22Rv1 (cell line): ENCODE measurements at regions not wholly inside any gene's neighbourhood (a gene's known extent, or its start where the extent isn't known, plus 50 kb on each side); places are given as distances from the start of the nearest gene placed in this dataset.
"Not testable (repeated sequence)": the region's sequence is repeated elsewhere in the genome, so short reads cannot be mapped to it uniquely, and the experiment has no call there.

Experiments
- H3K27ac ChIP-seq: fragments of 450-650 bp; 2 replicates; pipeline ENCODE4 v1.5.1; 2017
- ZFX ChIP-seq: fragments of 450-650 bp; IDR thresholded peaks from 2 replicates; pipeline ENCODE4 v1.6.1; 2017; ENCODE audit warnings: antibody characterized with exemption, borderline replicate concordance
- TF ChIP-seq, protein P1 (sequence below): fragments of 450-650 bp; IDR thresholded peaks from 2 replicates; pipeline ENCODE4 v1.5.1; 2017; ENCODE audit warnings: mild to moderate bottlenecking

DNA sequence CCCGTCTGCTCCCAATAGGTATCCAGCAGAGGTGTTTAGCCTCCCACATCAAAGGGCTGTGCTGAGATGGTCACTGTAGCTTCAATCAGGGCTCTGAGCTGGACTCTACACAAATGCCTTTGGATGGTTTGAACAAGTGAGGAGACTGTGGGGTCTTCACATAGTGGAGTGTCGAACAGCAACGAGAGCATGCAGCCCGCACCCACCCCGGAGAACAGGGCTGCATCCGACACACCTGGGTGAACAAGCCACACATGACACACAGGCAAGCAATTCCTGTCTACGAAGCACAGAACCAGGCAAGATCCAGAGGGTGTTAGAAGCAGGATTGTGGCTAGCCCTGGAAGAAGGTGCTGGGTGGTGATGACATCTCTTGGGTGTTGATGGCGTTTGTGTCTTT lies 58.0 kb upstream of the FGF3 start:
- no peak overlapping the region for H3K27ac ChIP-seq
- TF ChIP-seq ZFX: no peak
- TF ChIP-seq, protein P1, sequence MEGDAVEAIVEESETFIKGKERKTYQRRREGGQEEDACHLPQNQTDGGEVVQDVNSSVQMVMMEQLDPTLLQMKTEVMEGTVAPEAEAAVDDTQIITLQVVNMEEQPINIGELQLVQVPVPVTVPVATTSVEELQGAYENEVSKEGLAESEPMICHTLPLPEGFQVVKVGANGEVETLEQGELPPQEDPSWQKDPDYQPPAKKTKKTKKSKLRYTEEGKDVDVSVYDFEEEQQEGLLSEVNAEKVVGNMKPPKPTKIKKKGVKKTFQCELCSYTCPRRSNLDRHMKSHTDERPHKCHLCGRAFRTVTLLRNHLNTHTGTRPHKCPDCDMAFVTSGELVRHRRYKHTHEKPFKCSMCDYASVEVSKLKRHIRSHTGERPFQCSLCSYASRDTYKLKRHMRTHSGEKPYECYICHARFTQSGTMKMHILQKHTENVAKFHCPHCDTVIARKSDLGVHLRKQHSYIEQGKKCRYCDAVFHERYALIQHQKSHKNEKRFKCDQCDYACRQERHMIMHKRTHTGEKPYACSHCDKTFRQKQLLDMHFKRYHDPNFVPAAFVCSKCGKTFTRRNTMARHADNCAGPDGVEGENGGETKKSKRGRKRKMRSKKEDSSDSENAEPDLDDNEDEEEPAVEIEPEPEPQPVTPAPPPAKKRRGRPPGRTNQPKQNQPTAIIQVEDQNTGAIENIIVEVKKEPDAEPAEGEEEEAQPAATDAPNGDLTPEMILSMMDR: no peak

GRCh38 chr11:69877704-69878103 lies 58.5 kb upstream of the FGF3 start:
- H3K27ac ChIP-seq: not testable (repeated sequence)

- TF ChIP-seq ZFX: no peak
- TF ChIP-seq, protein P1: no peak
- H3K27ac ChIP-seq: no peak overlapping the region
Observed at GRCh38 chr11:69878144-69878883, 59.1 kb upstream of the FGF3 start.

- TF ChIP-seq ZFX: no peak
- TF ChIP-seq, protein P1: no peak
- no peak overlapping the region for H3K27ac ChIP-seq
Observed at GRCh38 chr11:69878927-69879728, 59.9 kb upstream of the FGF3 start.

GRCh38 chr11:69879729-69880005 lies 60.5 kb upstream of the FGF3 start:
- TF ChIP-seq, protein P1: no peak
- no peak for TF ChIP-seq ZFX
- H3K27ac ChIP-seq: no peak overlapping the region

- H3K27ac ChIP-seq: no peak overlapping the region
- TF ChIP-seq, protein P1: no peak
- no peak for TF ChIP-seq ZFX
Observed at GRCh38 chr11:69880041-69880825, 61.0 kb upstream of the FGF3 start.

GRCh38 chr11:69880826-69881445 lies 61.7 kb upstream of the FGF3 start:
- TF ChIP-seq, protein P1: no peak
- TF ChIP-seq ZFX: no peak
- no peak overlapping the region for H3K27ac ChIP-seq
